ENCODE measurements at regions not wholly inside any gene's neighbourhood (a gene's known extent, or its start where the extent isn't known, plus 50 kb on each side); places are given as distances from the start of the nearest gene placed in this dataset.

DNA sequence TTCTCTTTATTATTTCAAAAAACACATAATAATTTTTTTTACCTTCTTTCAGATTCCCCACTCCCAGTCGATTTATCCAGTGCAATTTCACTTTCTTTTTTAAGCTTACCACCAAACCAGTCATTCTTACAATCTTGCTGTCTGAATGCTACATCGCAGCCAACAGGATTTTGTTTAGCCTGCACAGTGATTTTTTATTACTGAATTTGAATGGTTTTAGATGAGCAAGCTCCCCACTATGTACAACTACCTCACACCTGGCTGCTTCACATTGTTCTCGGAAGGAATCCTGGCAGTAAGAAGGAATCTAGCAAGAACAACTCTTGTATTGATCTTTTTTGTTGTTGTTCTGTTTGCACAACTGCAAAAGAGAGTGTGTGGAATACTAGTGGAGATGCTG is 668.1 kb upstream of the WWC1 start:
- no peak for DNase-seq

DNA sequence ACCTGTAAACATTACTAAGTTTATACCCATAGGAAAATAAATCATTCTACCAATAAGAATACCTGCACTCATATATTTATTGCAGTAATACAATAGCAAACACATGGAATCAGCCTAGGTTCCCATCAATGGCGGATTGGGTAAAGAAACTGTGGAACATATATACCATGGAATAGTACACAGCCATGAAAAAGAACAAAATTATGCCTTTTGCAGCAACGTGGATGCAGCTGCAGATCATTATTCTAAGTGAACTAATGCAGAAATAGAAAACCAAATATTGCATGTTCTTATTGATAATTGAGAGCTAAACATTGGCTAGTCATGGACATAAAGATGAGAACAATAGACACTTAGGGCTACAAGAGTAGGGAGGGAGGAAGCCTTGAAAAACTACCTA is 667.4 kb upstream of the WWC1 start:
- no peak for DNase-seq

DNA sequence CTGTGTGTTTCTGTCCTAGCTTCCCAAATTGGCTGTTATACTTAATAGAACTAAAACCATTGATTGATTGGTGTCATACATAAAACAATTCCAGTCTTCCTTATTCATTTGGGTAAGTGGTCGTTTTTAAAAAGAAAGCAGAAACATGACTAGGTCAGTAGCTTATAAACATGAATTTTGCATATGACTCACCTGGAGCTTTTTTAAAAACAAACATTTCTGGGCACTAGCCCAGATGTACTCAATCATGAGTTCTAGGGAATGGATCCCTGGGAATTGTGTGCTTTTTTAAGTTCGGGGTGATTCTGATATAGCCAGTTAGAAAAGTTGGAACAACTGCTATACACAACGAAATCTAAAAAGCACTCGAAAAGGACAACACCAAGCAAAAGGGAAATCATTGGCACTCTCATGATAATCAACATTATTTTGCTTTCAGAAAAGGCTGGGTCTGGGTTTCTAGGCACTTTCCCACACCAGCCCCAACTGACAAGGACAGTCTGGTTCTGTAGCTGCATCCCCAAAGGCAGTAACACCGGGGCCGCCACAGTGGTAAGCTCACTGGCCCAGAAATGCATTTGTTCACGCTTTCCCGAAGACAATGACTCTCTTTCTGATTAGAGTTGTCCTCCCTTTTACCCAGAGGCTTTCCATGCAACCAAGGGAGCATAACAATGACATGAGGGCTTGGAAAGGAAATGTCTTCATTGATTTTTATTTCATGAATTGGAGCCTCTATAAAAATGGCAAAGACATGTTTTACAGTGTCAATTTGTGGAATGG is 664.9 kb upstream of the WWC1 start:
- no peak for DNase-seq

DNA sequence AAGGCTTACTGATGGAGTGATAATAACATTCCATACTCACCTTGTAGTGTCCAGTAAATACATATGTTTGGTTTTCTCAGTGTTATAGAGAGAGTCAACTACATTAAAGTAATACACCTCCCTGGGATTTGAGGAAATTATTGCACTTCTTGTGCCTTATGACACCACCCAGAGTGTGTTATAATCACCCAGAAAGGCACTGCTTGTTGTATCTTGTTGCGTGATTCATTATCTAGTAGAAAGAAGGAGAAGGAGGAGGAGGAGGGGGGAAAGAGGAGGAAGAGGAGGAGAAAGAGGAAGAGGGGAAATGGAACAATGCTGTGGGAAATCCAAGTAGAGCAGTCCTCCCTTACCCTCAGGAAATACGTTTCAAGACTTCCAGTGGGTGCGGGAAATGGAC is 661.8 kb upstream of the WWC1 start:
- DNase-seq, result no peak

DNA sequence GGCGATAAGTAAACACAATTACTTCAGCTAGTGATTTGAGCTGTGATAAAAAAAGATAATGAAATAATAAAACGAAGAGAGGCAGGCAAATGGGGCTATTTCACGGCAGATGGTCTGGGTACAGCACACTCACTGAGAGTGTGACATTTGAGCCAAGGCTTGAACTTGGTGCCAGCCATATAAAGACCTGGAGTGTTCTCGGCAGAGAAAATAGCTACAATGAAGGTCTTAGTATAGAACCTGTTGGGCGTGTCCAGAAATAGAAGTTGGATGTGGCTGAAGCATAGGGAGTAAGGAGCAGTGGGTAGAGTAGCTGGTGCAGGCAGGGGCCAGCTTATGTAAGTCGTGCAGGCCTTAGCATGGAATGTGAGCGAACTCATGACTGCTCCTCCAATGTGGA is 660.3 kb upstream of the WWC1 start:
- DNase-seq, result no peak

DNA sequence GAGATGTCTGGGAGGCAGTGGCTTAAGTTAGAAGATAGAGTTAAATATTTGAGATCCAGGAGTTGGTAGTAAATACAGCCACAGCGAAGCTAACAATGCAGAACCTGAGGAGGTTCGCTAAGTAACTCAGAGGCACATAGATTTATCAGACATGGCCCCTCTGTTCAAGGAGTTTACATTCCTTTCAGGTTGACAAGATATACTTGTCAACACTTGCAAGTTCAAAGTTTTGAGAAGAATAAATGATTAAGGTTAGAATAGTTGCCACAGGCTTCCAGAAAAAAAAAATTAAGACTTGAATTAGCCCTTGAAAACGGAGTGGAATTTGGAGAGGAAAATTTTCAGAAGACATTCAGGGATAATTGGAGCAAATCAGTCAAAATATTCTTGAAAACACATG is 658.3 kb upstream of the WWC1 start:
- no peak for DNase-seq

DNA sequence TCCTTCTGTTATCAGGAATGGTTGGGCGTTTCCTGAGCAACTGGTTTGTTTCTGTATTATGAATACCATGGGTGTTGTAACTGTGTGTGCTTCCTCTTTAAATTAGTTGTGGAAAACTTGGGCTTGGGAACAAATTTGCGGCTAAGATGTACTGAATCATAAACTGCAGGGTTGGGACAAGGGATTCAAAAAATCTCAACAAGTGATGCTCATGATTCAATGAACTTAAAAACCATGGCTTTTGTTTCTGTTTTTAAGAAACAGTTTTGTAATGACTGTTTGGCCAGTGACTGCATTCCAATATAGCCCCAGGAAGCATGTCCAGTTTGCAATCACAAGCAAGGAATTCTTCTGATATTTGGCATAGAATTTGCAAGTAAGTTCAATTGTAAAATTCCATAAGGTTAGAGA is 657.5 kb upstream of the WWC1 start:
- DNase-seq, result no peak

DNA sequence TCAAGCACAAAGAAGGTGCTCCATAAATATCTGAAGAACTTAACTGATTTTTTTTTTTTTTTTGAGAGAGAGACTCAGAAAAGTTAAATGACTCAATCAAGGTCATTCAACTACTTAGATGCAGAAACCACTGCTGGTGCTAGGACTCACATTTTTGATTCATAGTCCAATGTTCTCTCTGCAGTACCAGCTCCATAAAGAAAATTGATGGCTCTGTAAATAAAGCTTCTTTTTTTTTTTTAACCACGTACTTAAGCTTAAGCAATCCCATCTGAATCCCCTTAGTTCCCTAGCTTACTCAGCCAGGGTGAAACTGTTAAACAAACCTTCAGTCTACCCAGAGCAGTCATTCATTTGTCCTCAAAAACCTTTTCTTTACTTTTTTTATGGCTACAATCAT is 657.0 kb upstream of the WWC1 start:
- no peak for DNase-seq

DNA sequence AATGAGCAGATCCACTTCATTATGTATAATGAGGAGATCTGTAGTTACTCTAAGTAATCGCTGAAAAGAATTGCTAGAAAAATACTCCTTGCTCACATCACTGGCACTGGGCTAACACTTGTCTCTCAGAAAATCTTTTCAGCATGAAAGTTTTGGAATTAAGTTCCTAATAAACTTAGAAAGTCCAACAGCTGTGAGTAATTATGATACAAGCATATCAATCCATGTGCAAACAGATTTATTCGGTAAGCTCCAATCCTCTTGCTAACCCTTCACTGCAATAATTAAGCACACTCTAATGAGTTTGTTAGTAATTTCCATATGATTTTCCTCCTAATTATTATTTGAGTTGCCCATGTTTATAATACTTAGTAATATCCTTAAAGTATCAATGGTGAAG is 652.6 kb upstream of the WWC1 start:
- DNase-seq, result no peak

DNA sequence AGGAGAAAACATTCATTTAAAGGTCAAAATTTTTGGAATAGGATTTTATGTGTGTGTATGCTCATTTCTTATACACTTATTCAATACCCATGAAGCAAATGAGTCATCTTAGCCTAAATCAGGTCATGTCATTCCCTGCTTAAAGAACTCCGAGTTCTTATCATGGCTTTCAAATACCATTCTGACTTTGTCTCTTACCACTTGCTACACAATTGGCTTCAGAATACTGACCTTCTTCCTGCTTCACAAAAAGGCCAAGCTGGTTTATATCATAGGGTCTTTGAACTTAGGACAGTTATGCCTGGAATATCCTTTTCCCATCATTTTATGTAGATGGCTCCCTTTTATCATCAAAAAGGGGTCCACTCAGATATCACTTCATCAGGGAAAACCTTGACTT is 652.2 kb upstream of the WWC1 start:
- DNase-seq, result no peak

DNA sequence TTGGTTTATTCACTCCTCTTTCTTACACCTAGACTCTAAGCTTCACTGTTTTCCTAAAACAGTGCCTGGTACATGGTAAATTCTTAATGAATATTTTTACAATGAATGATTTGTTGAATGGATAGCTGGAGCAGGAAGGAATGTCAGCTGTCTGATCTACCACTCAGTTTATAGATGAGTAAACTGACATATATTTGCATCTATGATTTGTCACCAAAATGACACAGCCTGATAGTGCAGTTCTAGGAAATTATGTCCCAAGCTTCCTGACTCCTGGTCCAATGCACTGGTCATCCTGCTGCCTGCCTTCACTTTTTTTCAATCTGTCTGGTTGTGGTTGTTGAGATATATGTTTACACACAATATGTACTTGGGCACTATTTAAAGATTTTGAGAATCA is 651.7 kb upstream of the WWC1 start:
- no peak for DNase-seq

DNA sequence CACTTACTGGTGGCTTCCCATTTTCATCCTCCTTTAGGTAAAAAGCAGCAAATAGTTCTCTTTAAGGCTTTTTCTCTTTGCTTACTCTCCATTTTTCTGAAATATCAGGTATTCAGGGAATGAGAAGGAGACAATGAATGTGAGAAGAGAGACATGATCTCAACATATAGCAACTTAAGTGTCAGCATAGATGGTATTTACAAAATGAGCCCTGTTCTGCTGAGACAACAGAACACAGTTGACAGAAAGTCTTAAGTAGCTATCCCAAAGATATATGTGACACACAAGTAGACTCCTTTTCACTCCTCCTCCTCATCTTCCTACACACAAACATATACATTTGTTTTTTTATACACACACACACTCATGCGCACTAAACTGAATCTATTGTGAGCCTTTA is 649.3 kb upstream of the WWC1 start:
- no peak for DNase-seq

DNA sequence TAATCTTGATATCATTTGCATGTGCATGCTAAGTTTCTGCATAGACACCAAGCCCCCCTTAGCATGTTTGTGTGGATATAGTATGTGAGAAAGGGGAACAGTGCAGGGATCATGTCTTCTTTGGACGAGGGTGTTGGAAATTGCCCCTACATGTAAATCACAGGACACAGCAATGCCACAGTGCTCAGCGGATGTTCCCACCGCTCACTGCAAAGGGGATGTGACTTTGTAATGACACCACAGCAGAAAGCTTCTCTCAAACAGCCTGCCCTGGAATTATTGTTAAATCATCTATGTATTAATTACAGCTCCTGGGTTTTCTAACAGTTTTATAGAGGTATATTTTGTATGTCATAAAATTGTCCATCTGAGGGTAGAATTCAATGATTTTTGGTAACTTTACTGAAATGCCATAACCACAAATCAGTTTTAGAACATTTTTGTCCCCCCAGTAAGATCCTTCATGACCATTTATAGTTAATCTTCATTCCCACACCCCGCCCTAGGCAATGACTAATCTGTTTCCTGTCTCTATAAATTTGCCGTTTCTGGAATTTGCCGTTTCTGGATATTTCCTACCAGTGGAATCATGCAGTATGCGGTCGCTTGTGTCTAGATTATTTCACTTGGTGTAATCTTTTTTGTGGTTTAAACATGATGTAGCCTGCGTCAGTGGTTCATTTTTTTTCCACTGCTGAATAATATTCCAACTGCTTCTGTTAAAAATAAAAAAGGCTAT is 648.5 kb upstream of the WWC1 start:
- DNase-seq, result no peak

DNA sequence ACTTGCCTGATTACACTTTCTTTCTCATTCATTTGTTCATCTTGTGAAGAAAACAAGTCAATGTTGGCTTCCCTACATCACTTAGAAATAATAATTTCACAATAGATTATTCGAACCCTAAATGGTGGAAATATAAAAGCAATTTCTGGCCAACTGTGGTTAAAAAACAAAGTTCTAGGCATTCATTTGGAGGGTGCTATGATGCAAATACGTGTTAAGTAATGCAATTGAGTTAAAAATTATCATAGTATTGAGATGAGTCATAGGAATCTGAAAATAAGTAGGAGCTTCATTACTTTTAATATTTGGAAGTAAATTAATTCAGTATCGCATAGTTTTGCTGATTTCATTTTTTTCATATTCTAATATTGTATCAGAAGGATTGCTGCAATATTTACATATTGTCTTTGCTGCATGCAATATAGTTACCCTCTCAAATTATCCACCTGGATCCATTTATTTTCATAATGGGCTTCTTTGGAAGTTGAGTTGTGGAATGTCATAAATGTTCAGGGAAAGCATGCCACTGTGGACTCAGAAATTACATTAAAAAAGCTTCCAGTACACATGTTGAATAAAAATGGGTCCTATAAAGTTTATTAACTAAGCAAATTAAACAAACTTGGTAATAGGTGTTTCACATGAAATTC is 647.7 kb upstream of the WWC1 start:
- DNase-seq, result no peak

DNA sequence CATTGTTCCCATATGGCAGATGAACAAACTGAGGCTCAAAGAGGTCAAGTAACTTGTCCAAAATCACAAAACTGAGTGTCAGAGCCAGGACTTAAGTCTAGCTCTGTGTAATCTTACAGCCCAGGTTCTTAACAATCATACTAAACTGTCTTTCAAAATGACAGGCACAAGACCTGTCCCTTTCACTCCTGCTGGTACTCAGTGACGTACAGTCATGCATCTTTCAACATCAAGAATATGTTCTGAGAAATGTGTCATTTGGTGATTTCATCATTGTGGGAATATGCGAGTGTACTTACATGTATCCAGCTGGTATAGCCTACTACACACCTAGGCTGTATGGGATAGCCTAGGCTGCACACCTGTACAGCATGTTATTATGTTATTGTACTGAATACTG is 646.8 kb upstream of the WWC1 start:
- no peak for DNase-seq

DNA sequence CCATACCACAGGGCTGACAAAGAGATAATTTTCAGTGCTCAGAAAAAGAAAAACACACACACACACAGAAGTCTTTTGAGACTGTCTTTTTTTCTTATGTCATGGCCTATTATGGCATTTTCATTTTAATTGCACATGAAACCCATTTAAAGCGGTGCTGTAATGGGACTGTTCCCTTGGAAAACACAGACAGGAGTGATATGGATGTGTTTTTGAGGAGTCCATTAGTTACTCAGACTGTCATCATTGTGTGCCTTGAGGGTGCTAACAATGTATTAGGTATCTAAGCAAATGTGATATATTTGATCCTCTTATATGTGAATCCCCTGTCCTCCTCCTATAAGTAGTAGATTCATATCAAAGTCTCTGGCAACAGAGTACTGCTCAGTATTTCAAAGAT is 642.0 kb upstream of the WWC1 start:
- no peak for DNase-seq

DNA sequence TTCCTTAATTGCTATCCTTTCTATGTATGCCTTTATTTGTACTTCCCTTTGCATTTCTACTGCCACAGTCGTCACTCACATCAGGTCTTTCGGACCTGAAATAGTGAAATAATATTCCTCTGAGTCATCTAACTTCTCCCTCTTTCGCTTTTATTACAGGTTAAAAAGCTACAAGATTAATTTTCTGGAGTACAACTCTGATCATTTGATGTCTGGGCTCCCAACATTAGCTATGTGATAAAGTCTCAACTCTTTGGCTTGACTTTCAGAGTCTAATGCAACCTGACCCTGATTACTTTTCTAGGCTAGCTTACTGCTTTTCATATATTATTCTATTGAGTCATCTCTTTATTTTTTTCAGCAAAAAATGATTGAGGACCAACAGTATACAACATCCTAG is 638.8 kb upstream of the WWC1 start:
- DNase-seq, result no peak

DNA sequence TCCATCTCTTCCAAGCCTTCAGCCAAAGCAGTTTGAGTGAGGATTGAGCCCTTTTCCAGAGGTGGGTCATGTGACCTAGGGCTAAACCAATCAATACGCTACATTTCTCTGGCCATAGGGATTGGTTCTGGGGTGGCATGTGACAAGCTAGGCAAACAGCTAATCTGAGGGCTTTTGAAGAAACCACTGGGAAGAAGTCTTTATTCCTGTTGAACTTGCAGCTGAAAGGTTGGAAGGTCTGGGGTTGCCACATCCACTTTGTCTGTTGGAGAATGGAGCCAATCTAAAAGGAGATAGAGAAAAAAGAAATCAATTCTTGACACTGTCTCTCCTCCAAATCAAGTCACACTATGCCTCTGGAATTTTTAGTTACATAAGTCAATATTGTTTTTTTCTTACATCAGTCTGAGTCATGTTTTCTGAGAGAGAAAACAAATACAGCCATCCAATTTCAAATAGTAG is 637.8 kb upstream of the WWC1 start:
- DNase-seq, result no peak

DNA sequence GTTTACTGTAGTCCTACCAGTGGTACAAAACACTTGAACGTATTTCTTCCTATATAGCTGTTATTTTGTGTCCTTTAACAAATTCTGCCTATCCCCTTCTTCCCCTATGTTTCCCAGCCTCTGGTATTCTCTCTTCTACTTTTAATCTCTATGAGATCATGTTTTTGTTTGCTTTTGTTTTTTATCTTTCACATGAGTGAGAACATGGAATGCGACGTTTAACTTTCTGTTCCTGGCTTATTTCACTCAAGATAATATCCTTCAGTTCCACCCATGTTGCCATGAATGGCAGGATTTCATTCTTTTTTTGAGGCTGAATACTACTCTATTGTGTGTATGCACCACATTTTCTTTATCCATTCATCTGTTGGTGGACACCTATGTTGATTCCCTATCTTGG is 634.4 kb upstream of the WWC1 start:
- DNase-seq, result no peak

DNA sequence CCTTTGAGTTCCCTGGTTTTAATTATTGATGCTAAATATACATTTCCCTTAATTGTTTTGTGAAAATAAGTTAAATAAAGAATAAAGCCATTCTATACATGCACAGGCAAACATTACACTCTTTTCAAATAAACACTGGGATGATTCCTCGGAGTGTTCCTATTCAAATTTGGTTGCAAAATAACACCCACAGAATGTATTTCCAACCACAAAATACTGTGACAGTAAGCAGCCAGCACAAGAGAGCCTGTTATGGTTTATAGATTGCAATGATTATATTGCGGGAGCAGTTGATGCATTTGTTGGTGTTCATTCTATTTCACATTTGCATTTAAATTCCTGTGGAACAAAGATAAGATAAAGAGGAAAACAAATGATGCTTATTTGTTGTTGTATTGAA is 632.6 kb upstream of the WWC1 start:
- no peak for DNase-seq

DNA sequence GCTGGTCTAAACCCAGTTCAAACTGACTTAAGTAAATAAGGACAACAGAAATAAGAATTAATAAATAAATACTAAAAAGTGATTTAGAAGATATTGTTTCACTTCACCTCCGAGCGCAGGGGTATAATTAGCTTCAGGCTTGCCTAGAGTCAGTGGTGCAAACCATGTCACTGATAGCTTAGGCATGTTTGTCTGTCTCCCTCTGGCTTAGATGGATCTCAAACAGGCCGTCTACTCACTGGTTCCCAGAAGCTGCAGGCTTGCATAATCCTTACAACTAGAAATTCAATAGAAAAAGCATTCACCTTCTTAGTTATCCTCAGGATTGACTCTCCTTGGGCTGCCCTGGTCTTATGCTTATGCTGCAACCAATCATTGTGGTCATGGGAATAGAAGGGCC is 629.8 kb upstream of the WWC1 start:
- no peak for DNase-seq

DNA sequence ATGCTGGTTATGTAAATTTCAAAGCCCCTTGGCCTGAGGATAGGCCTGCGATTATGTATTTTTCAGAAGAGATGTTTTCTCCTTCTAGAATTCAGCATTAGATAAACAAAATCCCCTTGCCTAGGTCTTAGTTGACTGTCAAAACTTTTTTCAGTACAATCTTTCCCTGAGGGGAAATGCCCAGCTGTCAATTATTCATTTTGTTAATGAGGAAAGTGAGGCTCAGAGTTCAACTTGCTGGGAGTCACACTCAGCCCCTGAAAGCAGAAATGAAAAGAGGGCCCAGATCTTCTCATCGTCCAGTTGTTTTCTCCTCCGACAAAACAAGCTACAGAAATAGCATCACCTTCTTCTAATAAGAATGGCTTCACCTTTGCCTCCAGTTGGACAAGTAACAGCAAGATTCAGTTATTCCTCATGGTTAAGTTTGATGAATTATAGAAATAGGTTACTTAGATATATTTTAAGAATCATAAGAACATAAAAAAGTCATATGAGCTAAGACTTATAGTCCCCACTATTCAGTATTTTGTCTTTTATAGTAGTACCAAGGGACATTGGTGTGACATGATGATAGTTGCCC is 627.1 kb upstream of the WWC1 start:
- DNase-seq, result no peak

DNA sequence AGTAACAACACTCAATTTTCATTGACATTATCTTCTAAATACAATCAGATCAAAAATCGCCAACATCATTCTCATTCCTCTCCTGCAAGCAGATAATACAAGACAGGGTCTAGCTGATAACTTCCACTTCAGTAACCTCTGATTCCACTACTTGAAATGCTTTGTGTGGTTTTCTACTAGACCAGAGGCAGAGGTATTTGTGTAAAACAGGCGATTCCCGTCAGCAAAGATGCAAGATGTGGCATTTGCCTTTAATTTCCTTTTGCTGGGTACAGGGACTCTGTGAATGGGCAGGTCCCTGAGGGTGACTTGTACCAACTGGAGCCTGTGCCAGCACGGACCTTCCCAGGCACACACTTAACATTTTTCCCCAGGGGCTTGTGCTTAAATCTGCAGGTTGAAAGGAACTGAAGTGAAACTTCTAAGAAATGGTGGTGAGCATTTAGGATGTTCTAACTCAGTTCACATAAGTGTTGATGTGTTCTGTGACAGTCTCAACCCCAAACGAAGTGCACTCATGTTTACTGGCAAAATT is 625.5 kb upstream of the WWC1 start:
- DNase-seq, result no peak

DNA sequence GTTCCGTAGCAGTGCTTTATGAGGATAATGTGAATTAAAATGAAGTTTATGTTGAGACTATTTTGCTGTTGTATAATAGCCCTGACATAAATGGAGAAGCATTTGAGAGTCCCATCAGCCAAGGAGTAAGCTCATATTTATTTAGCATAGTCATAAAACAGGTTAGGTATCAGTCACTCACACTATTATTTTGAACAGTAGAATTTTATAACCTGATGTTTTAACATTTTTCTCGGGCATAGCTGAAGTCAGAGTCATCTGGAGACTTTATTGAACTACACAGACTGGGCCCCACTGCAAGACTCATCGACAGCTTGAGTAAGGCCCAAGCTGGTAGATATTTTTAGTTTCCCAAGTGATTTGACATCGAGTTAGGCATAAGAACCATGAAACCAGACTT is 620.3 kb upstream of the WWC1 start:
- no peak for DNase-seq

All from NCI-H2029 treated with DMSO at 0.1 percent for 48 hours (cell line).